ENCODE measurements at regions not wholly inside any gene's neighbourhood (a gene's known extent, or its start where the extent isn't known, plus 50 kb on each side); places are given as distances from the start of the nearest gene placed in this dataset.
"Not testable (repeated sequence)": the region's sequence is repeated elsewhere in the genome, so short reads cannot be mapped to it uniquely, and the experiment has no call there.

DNA sequence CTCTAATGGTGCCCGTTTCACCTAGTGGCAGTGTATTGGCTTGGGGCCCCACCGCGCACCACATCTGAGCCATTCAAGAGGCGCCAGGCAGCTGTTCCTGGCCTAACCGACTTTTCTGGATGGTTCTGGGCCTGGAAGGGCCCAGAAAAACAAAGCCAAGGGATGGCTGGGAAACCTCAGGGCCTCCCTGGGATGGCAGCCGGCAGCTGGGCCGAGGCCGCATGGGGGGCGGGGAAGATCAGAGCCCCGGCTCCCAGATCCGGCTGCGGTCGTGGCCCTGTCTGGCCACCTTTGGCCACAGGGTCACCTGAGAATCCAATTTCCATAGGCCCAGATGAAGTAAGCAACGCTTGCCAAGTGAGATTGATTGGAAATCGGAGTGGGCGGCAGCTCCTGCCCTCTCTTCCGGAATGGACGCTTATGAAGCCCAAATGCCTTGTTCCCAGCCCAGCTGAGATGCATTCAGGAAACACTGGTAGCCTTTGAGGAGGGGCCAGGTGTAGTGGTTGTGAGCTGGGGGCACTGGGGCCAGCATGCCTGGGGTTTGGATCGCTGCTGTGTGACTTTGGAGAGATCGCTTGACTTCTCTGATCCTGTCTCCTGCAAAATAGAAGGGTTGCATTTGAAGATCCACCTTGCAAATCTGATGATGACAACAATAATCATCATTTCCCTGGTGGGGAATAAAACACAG is 163.8 kb upstream of the GSE1 start:
- no peaks in the 10 kb centered on the region for H3K9me3 ChIP-seq
- no peak overlapping the region for H3K4me3 ChIP-seq
- no peak for DNase-seq
- H3K27me3 ChIP-seq, result peaks cover 0 to 8% (median 0%) of the 10 kb centered on the region in 9 donors
- WGBS, 4 donors, result 87 to 93% (median 92%) methylated on average over 12 to 20 of the region's 20 CpGs
- TF ChIP-seq, protein P1, sequence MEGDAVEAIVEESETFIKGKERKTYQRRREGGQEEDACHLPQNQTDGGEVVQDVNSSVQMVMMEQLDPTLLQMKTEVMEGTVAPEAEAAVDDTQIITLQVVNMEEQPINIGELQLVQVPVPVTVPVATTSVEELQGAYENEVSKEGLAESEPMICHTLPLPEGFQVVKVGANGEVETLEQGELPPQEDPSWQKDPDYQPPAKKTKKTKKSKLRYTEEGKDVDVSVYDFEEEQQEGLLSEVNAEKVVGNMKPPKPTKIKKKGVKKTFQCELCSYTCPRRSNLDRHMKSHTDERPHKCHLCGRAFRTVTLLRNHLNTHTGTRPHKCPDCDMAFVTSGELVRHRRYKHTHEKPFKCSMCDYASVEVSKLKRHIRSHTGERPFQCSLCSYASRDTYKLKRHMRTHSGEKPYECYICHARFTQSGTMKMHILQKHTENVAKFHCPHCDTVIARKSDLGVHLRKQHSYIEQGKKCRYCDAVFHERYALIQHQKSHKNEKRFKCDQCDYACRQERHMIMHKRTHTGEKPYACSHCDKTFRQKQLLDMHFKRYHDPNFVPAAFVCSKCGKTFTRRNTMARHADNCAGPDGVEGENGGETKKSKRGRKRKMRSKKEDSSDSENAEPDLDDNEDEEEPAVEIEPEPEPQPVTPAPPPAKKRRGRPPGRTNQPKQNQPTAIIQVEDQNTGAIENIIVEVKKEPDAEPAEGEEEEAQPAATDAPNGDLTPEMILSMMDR (IDR thresholded peaks at IDR 0.05), result no peak
- no peak for TF ChIP-seq POLR2A (IDR thresholded peaks at IDR 0.05)
- intact Hi-C loops (cut with DNase I), result no loop called here
- H3K36me3 ChIP-seq, result no peaks in the 10 kb centered on the region
- no peak for ATAC-seq
- peak overlapping the region in 1 of 12 donors; percentile 67 for H3K27ac ChIP-seq
- H3K4me1 ChIP-seq, result peaks cover 0 to 10% (median 1%) of the 10 kb centered on the region in 12 donors

DNA sequence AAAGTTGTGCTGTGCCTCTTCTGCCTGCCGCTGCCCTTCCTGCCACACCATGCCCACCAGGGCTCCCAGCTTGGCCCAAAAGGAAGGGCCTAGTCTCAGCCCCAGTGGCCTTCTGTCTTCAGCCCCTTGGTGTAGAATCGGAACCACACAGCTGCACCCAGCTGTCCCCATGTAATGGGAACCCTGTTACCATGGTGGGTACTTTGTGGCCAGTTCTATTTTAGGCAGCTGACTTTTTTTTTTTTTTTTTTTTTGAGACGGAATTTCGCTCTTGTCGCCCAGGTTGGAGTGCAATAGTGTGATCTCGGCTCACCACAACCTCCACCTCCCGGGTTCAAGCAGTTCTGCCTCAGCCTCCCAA is 163.3 kb upstream of the GSE1 start:
- TF ChIP-seq POLR2A (IDR thresholded peaks at IDR 0.05), result no peak
- TF ChIP-seq, protein P1 (IDR thresholded peaks at IDR 0.05), result no peak
- intact Hi-C loops (cut with DNase I), result no loop called here
- no peak overlapping the region for H3K27ac ChIP-seq
- ATAC-seq, result no peak
- no peak for DNase-seq
- H3K4me1 ChIP-seq, result peaks cover 0 to 10% (median 1%) of the 10 kb centered on the region in 12 donors
- WGBS, 4 donors, result 70 to 73% (median 72%) methylated on average over 6 to 7 of the region's 7 CpGs
- no peak overlapping the region for H3K4me3 ChIP-seq
- peaks cover 0 to 8% (median 0%) of the 10 kb centered on the region in 9 donors for H3K27me3 ChIP-seq
- no peaks in the 10 kb centered on the region for H3K36me3 ChIP-seq
- no peaks in the 10 kb centered on the region for H3K9me3 ChIP-seq

DNA sequence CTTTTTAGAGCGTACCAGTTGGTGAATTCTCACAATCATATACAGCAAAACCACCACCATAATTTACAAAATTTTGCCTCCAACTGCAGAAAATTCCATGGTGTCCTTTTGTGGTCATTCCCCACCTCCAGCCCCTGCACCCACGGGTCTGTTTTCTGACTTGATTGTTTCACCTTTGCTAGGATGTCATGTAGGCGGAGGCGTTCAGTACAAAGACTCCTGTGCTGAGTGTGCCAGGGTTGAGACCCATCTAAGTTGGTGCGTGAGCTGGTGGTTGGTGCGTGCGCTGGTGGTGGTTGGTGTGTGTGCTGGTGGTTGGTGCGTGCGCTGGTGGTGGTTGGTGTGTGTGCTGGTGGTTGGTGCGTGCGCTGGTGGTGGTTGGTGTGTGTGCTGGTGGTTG is 162.0 kb upstream of the GSE1 start:
- H3K4me3 ChIP-seq; DNase-seq; H3K9me3 ChIP-seq; ATAC-seq; H3K27me3 ChIP-seq; H3K36me3 ChIP-seq; intact Hi-C loops (cut with DNase I); H3K27ac ChIP-seq: not testable (repeated sequence)
- WGBS, 4 donors, result 86 to 98% (median 91%) methylated on average over 7 to 11 of the region's 11 CpGs
- H3K4me1 ChIP-seq, result peaks cover 0 to 10% (median 1%) of the 10 kb centered on the region in 12 donors

DNA sequence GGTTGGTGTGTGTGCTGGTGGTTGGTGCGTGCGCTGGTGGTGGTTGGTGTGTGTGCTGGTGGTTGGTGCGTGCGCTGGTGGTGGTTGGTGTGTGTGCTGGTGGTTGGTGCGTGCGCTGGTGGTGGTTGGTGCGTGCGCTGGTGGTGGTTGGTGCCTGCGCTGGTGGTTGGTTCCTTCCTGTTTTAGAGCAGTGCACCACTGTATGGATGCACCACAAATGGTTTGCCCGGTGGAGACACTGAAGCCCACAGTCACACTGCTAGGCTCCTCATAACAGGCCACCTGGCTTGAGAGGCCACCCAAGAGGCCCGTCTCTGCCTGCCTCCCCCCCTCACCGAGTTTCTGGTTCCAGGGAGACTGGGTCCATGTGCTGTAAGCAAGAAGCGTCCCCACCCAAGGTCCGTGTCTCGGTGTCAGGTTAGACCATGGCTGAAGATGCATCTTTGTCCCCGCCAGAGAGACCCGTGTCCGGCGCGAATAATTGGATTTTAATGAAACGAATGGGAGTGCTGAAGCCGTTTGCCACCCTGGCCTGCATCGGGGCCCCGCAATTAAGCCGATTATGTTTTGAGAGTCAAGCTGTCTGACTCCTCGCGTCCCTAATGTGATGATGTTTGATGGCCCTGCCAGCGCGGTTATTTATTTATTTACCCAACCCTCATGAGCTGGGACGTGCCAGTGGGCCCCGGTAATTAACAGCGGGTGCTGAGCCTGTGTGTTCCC is 161.3 kb upstream of the GSE1 start:
- H3K4me3 ChIP-seq, result no peak overlapping the region
- no peak for TF ChIP-seq POLR2A (IDR thresholded peaks at IDR 0.05)
- TF ChIP-seq, protein P1 (IDR thresholded peaks at IDR 0.05), result no peak
- no peak overlapping the region for H3K27ac ChIP-seq
- DNase-seq (no peak), ATAC-seq (no peak)
- H3K27me3 ChIP-seq, result peaks cover 0 to 8% (median 0%) of the 10 kb centered on the region in 9 donors
- 89 to 93% (median 90%) methylated on average over 25 to 30 of the region's 32 CpGs for WGBS, 4 donors
- intact Hi-C loops (cut with DNase I), result no loop called here
- no peaks in the 10 kb centered on the region for H3K9me3 ChIP-seq
- H3K36me3 ChIP-seq, result no peaks in the 10 kb centered on the region
- peaks cover 0 to 10% (median 1%) of the 10 kb centered on the region in 12 donors for H3K4me1 ChIP-seq

Data from heart left ventricle (tissue), 16 donors.